HepG2 (cell line): ENCODE measurements at regions not wholly inside any gene's neighbourhood (a gene's known extent, or its start where the extent isn't known, plus 50 kb on each side); places are given as distances from the start of the nearest gene placed in this dataset.

Source experiments
- FLYWCH1 ChIP-seq: sonication (generic); formaldehyde crosslinking; IDR thresholded peaks from 2 replicates; pipeline ENCODE4 v1.8.1; 2023; ENCODE audit warnings: mild to moderate bottlenecking, missing genetic modification reagents
- FOXJ3 ChIP-seq: sonication (generic); formaldehyde crosslinking; IDR thresholded peaks from 2 replicates; pipeline ENCODE4 v1.4.0; 2020; ENCODE audit warnings: missing genetic modification reagents, mild to moderate bottlenecking, borderline replicate concordance
- KLF16 ChIP-seq, 2 experiments: sonication (generic) in 1 of 2; formaldehyde crosslinking in 1 of 2; IDR thresholded peaks; 2 replicates each; pipeline versions ENCODE4 v1.6.1 to v1.8.0; 2016 to 2023; ENCODE audit warnings: missing genetic modification reagents in 2 of 2, missing compliant biosample characterization in 1 of 2
- MAF1 ChIP-seq: sonication (generic); formaldehyde crosslinking; IDR thresholded peaks from 2 replicates; pipeline ENCODE4 v1.5.0; 2020; ENCODE audit warnings: missing genetic modification reagents, borderline replicate concordance
- RFX3 ChIP-seq: IDR thresholded peaks from 2 replicates; pipeline ENCODE4 v1.6.1; 2016; ENCODE audit warnings: missing biosample characterization, missing genetic modification reagents
- SRSF1 ChIP-seq: fragments of 200-400 bp; formaldehyde crosslinking; optimal IDR thresholded peaks from 2 replicates; pipeline ENCODE3; 2017; ENCODE audit warnings: mild to moderate bottlenecking, low read depth, low read length, moderate library complexity
- TBX3 ChIP-seq: fragments of 450-650 bp; IDR thresholded peaks from 2 replicates; pipeline ENCODE4 v1.6.1; 2017; ENCODE audit warnings: antibody characterized with exemption, mild to moderate bottlenecking, inconsistent platforms, borderline replicate concordance
- ZFP41 ChIP-seq: sonication (generic); formaldehyde crosslinking; IDR thresholded peaks from 2 replicates; pipeline ENCODE4 v1.4.0; 2020; ENCODE audit warnings: mild to moderate bottlenecking, missing genetic modification reagents, borderline replicate concordance
- ZNF251 ChIP-seq: sonication (generic); formaldehyde crosslinking; IDR thresholded peaks from 2 replicates; pipeline ENCODE4 v1.9.0; 2021; ENCODE audit warnings: mild to moderate bottlenecking, missing genetic modification reagents
- ZNF772 ChIP-seq: sonication (generic); formaldehyde crosslinking; IDR thresholded peaks from 2 replicates; pipeline ENCODE4 v1.5.0; 2020; ENCODE audit warnings: mild to moderate bottlenecking, missing genetic modification reagents
- ZNF780A ChIP-seq: sonication (generic); formaldehyde crosslinking; IDR thresholded peaks from 2 replicates; pipeline ENCODE4 v1.8.0; 2022; ENCODE audit warnings: mild to moderate bottlenecking, missing genetic modification reagents, moderate library complexity
- ZSCAN21 ChIP-seq: sonication (generic); formaldehyde crosslinking; IDR thresholded peaks from 2 replicates; pipeline ENCODE4 v1.8.0; 2022; ENCODE audit warnings: mild to moderate bottlenecking, missing genetic modification reagents, moderate library complexity, borderline replicate concordance
- ZSCAN29 ChIP-seq: sonication (generic); formaldehyde crosslinking; conservative IDR thresholded peaks from 2 replicates; pipeline ENCODE4 v1.4.0; 2020; ENCODE audit warnings: mild to moderate bottlenecking, missing genetic modification reagents
- TF ChIP-seq, protein P1 (sequence below): sonication (generic); formaldehyde crosslinking; IDR thresholded peaks from 2 replicates; pipeline ENCODE4 v1.5.1; 2020; ENCODE audit warnings: mild to moderate bottlenecking, missing genetic modification reagents, moderate library complexity
- TF ChIP-seq, protein P2 (sequence below): sonication (generic); formaldehyde crosslinking; IDR thresholded peaks from 2 replicates; pipeline ENCODE4 v1.4.0; 2020; ENCODE audit warnings: mild to moderate bottlenecking, missing genetic modification reagents
- TF ChIP-seq, protein P3 (sequence below): IDR thresholded peaks from 2 replicates; pipeline ENCODE4 v1.6.1; 2016; ENCODE audit warnings: control low read depth
- TF ChIP-seq, protein P4 (sequence below): sonication (generic); formaldehyde crosslinking; IDR thresholded peaks from 2 replicates; pipeline ENCODE4 v1.8.0; 2022; ENCODE audit warnings: mild to moderate bottlenecking, missing genetic modification reagents; ENCODE audit not compliant: insufficient replicate concordance
- TF ChIP-seq, protein P5 (sequence below): sonication (generic); formaldehyde crosslinking; IDR thresholded peaks from 2 replicates; pipeline ENCODE4 v1.5.1; 2020; ENCODE audit warnings: missing genetic modification reagents, mild to moderate bottlenecking, borderline replicate concordance

DNA sequence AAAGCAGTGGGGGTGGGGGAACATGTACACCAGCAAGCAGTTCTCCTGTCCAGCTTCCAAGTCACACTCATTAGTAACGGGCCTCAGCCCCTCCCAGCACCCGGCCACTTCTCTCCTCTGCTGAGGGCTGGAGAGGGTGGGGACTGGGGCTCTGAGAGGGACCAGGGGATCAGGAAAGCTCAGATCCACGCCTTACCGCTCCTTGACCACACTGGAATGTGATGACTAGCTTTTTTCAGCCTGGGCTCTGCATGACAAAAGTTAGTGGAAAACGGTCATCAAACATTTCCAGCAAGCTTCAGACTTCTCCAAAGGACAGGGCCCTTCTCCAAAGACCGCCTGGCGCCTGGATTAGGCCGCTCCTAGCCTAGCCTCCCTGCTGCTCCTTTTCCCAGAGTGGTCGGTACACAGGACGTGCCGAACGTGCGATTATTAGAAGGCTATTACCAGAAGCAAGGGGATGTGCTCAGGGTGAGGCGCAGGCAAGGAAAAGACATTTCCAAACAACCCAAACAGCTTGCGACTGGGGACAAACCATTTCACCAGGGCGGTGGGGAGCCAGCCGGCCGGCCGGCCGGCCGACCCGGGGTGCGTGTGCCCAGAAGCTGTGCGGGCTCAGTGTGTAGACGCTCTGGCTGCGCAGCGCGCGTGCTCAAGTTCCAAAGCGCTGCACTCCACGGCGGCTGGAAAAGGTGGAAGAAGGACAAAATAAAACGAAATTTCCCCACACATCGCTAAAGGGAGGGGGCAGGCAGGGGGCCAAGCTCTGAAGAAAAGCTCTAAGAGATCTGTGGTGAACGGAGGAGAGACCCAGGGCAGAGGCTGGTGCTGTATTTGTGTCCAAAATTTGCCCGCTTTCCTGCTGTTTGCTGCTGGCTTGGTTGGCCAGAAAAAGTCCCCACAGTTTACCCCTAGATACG is 51.0 kb upstream of the SSR3 start (continued):
- TF ChIP-seq FOXJ3 (CRISPR knock-in tag) (no peak), MAF1 (CRISPR knock-in tag) (no peak), ZSCAN21 (CRISPR knock-in tag) (no peak), ZNF780A (CRISPR knock-in tag) (no peak), FLYWCH1 (CRISPR knock-in tag) (no peak), KLF16 (CRISPR knock-in tag; IDR thresholded peaks at IDR 0.05) (no peak), RFX3 (no peak), ZFP41 (CRISPR knock-in tag) (no peak), ZSCAN29 (0 out of 2 replicates have a peak, but pooled peaks have one; percentile 61), ZNF772 (no peak), SRSF1 (no peak), TBX3 (no peak), ZNF251 (CRISPR knock-in tag) (no peak)
- TF ChIP-seq, protein P1, sequence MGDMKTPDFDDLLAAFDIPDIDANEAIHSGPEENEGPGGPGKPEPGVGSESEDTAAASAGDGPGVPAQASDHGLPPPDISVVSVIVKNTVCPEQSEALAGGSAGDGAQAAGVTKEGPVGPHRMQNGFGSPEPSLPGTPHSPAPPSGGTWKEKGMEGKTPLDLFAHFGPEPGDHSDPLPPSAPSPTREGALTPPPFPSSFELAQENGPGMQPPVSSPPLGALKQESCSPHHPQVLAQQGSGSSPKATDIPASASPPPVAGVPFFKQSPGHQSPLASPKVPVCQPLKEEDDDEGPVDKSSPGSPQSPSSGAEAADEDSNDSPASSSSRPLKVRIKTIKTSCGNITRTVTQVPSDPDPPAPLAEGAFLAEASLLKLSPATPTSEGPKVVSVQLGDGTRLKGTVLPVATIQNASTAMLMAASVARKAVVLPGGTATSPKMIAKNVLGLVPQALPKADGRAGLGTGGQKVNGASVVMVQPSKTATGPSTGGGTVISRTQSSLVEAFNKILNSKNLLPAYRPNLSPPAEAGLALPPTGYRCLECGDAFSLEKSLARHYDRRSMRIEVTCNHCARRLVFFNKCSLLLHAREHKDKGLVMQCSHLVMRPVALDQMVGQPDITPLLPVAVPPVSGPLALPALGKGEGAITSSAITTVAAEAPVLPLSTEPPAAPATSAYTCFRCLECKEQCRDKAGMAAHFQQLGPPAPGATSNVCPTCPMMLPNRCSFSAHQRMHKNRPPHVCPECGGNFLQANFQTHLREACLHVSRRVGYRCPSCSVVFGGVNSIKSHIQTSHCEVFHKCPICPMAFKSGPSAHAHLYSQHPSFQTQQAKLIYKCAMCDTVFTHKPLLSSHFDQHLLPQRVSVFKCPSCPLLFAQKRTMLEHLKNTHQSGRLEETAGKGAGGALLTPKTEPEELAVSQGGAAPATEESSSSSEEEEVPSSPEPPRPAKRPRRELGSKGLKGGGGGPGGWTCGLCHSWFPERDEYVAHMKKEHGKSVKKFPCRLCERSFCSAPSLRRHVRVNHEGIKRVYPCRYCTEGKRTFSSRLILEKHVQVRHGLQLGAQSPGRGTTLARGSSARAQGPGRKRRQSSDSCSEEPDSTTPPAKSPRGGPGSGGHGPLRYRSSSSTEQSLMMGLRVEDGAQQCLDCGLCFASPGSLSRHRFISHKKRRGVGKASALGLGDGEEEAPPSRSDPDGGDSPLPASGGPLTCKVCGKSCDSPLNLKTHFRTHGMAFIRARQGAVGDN (CRISPR knock-in tag), result peak; percentile 60; the same call in 1 of the 2 replicates
- TF ChIP-seq, protein P2, sequence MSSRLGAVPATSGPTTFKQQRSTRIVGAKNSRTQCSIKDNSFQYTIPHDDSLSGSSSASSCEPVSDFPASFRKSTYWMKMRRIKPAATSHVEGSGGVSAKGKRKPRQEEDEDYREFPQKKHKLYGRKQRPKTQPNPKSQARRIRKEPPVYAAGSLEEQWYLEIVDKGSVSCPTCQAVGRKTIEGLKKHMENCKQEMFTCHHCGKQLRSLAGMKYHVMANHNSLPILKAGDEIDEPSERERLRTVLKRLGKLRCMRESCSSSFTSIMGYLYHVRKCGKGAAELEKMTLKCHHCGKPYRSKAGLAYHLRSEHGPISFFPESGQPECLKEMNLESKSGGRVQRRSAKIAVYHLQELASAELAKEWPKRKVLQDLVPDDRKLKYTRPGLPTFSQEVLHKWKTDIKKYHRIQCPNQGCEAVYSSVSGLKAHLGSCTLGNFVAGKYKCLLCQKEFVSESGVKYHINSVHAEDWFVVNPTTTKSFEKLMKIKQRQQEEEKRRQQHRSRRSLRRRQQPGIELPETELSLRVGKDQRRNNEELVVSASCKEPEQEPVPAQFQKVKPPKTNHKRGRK (CRISPR knock-in tag), result no peak
- TF ChIP-seq, protein P3, sequence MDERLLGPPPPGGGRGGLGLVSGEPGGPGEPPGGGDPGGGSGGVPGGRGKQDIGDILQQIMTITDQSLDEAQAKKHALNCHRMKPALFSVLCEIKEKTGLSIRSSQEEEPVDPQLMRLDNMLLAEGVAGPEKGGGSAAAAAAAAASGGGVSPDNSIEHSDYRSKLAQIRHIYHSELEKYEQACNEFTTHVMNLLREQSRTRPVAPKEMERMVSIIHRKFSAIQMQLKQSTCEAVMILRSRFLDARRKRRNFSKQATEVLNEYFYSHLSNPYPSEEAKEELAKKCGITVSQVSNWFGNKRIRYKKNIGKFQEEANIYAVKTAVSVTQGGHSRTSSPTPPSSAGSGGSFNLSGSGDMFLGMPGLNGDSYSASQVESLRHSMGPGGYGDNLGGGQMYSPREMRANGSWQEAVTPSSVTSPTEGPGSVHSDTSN (CRISPR knock-in tag), result no peak
- TF ChIP-seq, protein P4, sequence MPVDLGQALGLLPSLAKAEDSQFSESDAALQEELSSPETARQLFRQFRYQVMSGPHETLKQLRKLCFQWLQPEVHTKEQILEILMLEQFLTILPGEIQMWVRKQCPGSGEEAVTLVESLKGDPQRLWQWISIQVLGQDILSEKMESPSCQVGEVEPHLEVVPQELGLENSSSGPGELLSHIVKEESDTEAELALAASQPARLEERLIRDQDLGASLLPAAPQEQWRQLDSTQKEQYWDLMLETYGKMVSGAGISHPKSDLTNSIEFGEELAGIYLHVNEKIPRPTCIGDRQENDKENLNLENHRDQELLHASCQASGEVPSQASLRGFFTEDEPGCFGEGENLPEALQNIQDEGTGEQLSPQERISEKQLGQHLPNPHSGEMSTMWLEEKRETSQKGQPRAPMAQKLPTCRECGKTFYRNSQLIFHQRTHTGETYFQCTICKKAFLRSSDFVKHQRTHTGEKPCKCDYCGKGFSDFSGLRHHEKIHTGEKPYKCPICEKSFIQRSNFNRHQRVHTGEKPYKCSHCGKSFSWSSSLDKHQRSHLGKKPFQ (CRISPR knock-in tag), result no peak
- TF ChIP-seq, protein P5, sequence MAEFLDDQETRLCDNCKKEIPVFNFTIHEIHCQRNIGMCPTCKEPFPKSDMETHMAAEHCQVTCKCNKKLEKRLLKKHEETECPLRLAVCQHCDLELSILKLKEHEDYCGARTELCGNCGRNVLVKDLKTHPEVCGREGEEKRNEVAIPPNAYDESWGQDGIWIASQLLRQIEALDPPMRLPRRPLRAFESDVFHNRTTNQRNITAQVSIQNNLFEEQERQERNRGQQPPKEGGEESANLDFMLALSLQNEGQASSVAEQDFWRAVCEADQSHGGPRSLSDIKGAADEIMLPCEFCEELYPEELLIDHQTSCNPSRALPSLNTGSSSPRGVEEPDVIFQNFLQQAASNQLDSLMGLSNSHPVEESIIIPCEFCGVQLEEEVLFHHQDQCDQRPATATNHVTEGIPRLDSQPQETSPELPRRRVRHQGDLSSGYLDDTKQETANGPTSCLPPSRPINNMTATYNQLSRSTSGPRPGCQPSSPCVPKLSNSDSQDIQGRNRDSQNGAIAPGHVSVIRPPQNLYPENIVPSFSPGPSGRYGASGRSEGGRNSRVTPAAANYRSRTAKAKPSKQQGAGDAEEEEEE (CRISPR knock-in tag), result no peak
